GM21619 (cell line): ENCODE measurements at regions not wholly inside any gene's neighbourhood (a gene's known extent, or its start where the extent isn't known, plus 50 kb on each side); places are given as distances from the start of the nearest gene placed in this dataset.

Experiments
- ATAC-seq: cut with Tn5 transposase; IDR thresholded peaks from one replicate; pipeline ENCODE4 v1.9.1; 2021; ENCODE audit not compliant: unreplicated experiment

- ATAC-seq = no peak
Observed at GRCh38 chr17:45709728-45710288, 74.3 kb upstream of the CRHR1 start.

- ATAC-seq = no peak
Observed at GRCh38 chr17:45715787-45716186, 68.3 kb upstream of the CRHR1 start.

GRCh38 chr17:45718791-45719190 lies 65.3 kb upstream of the CRHR1 start:
- no peak for ATAC-seq

GRCh38 chr17:45719335-45720071 lies 64.6 kb upstream of the CRHR1 start:
- ATAC-seq = no peak

GRCh38 chr17:45720386-45720785 lies 63.7 kb upstream of the CRHR1 start:
- ATAC-seq = no peak

- no peak for ATAC-seq
Observed at GRCh38 chr17:45722161-45722560, 62.0 kb upstream of the CRHR1 start.

- ATAC-seq = no peak
Observed at GRCh38 chr17:45729294-45729907, 54.7 kb upstream of the CRHR1 start.

- no peak for ATAC-seq
Observed at GRCh38 chr17:45730192-45730591, 53.9 kb upstream of the CRHR1 start.

GRCh38 chr17:45731459-45731858 lies 52.7 kb upstream of the CRHR1 start:
- no peak for ATAC-seq

GRCh38 chr17:45732926-45733505 lies 51.1 kb upstream of the CRHR1 start:
- no peak for ATAC-seq

GRCh38 chr17:45733781-45734180 lies 50.3 kb upstream of the CRHR1 start:
- ATAC-seq = no peak
